Stimulated activated CD8-positive, alpha-beta memory T cell treated with anti-CD3 and anti-CD28 coated beads, Interleukin-15, amount 100 ng/mL, for 48 hours (primary cell): ENCODE measurements at regions not wholly inside any gene's neighbourhood (a gene's known extent, or its start where the extent isn't known, plus 50 kb on each side); places are given as distances from the start of the nearest gene placed in this dataset.
"Not testable (repeated sequence)": the region's sequence is repeated elsewhere in the genome, so short reads cannot be mapped to it uniquely, and the experiment has no call there.

ENCODE experiments used
- DNase-seq, 2 donors: peaks; one replicate each; pipeline ENCODE4 v3.0.0-alpha.2; 2020; ENCODE audit warnings: low read depth in 2 of 2

DNA sequence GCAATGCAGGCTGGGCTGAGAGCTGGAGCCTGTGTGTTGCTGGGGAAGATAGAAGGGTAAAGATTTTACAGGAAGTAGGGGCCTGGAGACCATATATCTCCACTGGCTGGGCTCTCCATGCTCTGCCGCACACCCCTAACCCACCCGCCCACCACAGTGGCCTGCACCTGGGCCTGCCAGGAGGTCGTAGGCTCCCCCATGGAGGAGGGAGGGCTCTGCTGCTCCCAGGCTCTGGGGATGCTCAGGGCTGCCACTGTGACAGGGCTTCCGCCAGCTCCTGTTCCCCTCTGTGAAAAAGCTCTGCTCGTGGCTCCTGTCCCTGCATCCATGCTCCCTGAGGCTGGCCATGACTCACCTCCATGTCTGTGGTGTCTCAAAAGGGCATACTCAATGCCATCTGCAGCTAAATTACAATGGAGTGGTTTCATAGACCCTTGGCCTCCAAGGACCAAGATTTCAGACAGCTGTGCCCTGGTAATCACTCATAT is 106.0 kb downstream of the CXCL12 start:
- no peak for DNase-seq

DNA sequence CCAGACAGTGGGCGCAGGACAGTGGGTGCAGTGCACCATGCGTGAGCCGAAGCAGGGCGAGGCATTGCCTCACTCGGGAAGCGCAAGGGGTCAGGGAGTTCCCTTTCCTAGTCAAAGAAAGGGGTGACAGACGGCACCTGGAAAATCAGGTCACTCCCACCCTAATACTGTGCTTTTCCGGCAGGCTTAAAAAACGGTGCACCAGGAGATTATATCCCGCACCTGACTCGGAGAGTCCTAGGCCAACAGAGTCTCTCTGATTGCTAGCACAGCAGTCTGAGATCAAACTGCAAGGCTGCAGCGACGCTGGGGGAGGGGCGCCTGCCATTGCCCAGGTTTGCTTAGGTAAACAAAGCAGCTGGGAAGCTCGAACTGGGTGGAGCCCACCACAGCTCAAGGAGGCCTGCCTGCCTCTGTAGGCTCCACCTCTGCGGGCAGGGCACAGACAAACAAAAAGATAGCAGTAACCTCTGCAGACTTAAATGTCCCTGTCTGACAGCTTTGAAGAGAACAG is 116.4 kb downstream of the CXCL12 start:
- DNase-seq: not testable (repeated sequence)

DNA sequence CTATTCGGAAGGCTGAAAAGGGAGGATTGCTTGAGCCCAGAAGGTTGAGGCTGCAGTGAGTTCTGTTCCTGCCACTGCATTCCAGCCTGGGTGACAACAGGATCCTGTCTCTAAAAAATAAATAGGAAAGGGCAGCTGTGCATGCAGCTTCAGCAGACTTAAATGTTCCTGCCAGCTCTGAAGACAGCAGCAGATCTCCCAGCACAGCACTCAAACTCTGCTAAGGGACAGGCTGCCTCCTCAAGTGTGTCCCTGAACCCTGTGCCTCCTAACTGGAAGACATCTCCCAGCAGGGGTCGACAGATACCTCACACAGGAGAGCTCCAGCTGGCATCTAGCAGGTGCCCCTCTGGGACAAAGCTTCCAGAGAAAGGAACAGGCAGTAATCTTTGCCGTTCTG is 117.9 kb downstream of the CXCL12 start:
- no peak for DNase-seq

DNA sequence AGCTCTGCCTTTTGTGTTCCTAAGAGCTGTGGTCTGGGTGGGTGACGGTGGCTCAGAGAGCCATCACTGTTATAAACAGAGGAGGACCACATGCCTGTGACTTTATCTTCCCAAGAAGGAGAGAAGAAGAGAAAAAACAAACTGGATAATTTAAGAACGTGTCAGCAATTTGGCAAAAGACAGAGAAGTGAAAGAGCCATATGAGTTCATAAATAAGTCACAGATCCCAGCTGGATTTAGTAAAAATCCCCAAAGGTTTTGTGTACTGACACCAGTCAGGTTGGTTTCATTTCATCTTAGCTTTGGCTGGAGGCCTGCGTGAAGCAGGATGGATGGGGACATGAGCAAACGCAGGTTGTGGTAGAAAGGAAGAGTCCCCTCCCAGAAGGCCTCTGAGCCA is 120.7 kb downstream of the CXCL12 start:
- DNase-seq: no peak

DNA sequence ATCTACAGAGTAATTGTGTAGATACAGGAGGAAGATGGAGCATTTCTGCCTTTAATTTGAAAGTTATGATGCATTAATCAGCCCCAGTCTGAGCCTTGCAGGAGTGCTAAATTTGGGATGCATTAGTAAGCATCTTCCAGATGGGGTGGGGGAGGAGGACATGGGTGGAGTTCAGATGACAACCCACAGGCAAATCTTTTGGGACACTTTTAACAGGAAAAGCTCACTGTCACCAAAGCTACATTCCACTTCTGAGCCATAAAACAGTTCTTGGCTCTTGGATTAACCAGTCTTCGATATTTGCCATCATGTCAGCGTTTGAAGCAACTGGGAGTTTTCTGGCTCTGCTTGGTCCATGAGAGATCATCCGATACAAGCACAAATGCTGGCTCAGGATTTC is 121.1 kb downstream of the CXCL12 start:
- DNase-seq: no peak

DNA sequence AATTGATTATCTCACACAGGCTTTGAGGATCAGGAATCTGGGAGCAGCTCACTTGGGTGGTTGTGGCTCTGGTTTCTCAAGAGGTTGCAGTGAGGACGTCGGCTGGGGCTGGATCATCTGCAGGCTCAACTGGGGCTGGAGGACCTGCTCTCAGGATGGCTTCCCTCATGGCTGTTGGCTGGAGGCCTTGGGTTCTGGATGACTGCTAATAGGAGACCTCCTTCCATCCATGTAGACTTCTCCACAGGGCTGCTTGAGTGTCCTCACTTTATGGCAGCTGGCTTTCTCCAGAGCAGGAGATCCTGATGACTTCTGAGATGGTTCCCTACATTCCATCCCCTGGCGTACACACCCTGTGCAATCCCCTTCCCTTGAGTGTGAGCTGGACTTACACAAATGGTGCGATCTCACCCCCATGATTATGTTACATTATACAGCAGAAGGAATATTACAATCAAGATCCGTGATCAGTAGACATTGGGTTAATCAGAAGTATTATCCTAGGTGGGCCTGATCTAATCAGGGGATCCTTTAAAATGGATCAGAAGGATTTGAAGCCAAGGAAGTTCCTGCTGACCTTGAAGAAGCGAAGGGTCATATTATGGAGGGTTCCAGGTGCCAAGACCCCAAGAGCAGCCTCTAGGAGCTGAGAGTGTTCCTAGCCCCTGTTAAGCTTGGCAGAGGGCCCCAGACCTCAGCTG is 122.2 kb downstream of the CXCL12 start:
- no peak for DNase-seq

DNA sequence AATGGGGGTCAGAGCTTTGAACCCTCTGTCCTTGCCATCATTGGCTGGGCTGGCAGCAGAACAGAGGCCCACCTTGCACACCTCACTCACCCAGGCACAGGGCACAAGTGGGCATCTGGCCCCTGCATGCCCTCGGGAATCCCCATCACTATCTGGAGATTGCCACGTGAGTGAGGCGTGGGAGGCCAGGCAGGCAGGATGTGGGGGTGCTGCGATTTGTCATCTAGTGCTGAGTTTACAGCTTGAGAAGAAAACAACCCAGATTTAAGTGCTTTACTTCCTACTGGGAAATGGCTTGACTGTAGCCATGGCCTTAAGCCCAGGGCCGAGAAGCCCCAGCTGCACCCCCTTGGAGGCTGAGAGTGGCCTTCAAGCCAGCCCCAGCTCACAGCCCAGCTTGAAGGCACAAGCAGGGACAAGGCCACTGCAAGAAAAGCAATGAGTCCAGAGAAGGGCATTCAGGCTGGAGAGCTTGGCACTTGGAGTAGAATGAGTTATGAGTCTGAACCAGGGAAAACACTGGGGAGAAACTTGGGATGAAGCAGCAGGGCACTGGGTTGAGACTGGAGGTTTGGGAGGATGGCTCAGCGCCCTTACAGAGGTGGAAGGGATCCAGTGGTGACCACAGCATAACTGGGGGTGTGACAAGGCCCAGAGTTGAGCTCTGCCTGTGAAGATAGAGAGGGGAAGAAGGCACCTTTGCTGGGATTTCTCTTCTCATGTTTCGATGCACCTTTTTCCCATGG is 123.0 kb downstream of the CXCL12 start:
- DNase-seq: no peak

DNA sequence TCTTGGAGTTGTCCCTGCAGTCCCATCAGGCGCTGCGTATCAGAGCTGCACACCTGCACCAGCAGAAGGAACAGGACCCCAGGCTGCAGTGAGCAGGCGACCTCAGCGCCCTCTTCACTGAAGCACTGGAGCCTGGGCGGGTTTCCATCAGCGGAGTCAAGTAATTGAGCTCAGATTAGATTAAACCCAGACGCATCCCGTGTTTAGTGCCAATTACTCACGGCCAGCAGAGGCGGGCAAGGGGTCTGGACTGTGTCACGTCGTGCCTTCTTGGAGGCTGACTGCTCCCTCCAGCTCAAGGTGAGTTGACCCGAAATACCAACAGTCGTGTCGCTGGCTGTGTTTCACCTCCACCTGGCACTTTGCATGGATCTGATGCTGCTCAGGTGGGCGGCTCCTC is 123.6 kb downstream of the CXCL12 start:
- no peak for DNase-seq

DNA sequence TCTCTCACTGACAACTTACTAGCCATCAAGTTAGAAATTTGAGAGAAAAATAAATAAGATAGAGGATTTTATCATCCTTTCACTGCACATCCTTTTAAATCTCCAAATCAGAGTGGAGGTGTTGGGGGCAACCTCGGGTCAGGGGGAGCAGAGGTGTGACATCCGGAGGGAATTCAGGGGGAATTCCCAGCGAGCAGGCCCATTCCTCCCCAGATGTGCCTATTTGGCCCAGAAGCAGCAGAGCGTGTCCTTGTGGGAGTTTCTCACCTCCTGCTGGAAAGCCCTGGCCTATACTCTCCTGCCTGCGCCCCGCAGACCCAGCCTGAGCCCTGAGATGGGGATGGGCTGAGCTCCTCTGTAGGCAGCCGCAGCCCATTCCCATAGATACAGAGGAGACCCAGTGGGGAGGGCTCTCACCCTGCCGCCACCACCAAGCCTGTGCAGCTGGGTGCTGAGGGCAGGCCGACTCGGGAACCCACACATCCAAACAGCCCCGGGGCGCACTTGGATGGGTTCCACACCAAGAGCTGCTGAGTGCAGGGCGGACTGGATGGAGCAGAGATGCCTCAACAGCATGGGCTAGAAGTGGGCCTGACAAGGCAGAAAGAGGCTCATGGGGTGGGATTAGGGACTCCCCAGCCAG is 124.5 kb downstream of the CXCL12 start:
- DNase-seq: no peak

DNA sequence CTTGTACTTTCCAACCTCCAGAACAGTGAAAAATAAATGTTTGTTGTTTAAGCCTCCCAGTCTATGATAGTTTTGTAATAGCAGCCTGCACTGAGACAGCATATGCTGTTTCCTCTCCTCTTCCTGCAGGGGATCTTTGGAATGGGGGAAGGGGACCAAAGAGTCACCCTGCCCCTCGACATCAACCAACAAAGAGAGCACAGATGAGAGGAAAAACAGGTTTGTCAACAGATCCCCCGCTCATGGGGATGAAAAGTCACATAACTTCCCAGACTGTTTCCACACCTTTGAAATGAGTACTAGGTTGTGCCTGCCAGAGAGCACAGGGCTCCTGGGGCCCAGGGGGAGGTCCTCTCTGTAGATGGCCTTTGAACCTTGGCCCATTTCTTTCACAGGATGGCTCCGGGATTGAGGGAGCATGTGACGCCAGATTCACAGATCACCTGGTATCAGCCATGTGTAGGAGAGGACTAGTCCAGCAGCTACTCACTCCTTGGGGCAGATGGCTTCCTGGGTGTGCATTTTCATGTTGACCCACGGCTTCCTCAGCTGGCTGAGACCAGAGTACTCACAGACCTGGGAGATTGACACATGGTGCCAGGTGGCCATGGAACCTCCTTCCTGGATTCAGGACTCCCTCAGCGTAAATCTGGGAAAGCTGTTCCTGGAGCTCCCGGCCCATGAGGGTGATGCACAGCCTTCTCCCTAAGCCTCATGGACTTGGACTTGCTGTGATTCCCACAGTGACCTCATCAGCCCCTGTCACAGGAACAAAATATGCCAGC is 125.6 kb downstream of the CXCL12 start:
- DNase-seq: no peak

DNA sequence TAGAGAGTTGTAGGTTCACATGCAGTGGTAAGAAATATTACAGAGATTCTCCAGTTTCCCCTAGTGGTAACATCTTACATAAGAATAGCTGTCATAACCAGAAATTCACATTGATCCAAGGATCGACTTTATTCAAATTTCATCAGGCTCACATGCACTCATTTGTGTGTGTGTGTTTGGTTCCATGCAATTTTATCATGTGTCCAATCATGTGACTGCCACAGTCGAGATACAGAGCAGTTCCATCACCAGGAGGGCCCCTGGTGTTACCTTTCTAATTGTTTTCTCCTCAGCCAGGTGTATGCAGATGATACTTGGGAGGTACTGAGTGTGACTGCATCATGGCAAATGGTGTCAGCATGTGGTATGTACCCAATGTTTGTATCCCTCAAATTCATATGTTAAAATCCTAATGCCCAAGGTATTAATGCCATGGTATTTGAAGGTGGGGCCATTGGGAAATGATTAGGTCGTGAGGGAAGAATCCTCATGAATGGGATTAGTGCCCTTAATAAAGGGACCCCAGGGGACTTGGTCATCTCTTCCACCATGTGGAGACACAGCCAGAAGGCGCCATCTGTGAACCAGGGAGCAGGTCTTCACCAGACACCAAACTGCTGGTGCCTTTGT is 126.3 kb downstream of the CXCL12 start:
- no peak for DNase-seq

DNA sequence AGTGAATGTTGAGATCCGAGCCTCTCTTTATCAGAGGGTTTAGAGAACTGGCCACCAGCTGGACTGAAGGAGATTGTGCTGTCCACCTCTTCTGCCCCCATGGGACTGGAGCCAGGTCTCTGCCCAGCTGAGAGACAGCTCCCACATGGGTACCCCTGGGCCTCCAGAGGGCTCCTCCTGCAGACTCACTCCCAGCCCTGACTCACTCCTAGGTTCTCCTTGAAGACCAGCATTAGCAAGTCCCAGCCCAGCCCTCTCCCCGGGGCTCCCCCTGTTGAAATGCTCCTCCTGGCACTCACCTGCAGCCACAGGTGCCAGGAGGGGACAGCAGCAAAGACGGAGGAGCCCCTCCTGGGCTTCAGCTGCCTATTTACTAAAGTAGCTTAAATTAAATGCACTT is 126.9 kb downstream of the CXCL12 start:
- no peak for DNase-seq

DNA sequence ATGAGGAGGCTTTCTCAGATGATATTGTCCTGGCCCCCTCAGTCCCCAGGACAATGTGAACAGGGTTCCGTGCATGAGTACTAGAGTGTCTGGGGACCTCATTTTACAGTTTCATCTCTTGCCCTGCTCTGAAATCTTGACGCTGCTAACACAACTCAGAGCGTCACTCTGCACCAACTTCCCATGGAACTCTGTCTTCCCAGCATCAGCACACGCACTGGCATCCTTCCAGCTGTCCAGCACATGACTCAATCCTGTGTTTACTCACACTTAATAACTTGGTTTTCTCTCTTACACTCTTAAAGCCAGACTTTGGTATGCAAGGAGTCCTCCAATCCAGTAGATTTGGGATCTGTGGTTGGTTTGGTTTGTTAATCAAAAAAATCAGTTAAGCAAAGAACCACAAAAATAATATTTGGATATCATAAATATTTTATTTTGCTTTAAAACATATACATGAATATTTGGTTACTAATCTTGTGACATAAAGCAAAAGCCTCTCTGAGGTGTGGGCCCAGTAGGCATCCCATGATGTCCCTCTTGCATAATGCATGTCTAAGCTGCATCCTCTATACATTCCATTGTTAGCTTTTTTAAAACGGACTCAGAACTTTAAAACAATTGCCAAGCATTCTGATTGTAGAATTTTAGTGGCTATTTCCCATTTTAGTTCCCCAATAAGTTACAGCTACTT is 131.0 kb downstream of the CXCL12 start:
- no peak for DNase-seq

DNA sequence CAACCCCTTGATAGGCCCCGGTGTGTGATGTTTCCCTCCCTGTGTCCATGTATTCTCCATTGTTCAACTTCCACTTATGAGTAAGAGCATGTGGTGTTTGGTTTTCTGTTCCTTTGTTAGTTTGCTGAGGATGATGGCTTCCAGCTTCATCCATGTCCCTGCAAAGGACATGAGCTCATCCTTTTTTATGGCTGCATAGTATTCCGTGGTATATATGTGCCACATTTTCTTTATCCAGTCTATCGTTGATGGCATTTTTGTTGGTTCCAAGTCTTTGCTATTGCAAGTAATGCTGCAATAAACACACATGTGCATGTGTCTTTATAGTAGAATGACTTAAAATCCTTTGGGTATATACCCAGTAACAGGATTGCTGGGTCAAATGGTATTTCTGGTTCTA is 132.3 kb downstream of the CXCL12 start:
- not testable (repeated sequence) for DNase-seq

DNA sequence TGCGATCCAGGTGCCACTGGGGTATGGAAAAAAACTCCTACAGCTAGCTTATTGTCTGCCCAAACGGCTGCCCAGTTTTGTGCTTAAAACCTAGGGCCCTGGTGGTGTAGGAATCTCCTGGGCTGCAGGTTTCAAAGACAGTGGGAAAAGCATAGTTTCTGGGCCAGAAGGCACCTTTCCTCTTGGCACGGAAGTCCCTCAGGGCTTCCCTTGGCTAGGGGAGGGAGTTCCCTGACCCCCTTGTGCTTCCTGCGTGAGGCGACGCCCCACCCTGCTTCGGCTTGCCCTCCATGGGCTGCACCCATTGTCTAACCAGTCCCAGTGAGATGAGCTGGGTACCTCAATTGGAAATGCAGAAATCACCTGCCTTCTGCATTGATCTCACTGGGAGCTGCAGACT is 135.0 kb downstream of the CXCL12 start:
- not testable (repeated sequence) for DNase-seq

DNA sequence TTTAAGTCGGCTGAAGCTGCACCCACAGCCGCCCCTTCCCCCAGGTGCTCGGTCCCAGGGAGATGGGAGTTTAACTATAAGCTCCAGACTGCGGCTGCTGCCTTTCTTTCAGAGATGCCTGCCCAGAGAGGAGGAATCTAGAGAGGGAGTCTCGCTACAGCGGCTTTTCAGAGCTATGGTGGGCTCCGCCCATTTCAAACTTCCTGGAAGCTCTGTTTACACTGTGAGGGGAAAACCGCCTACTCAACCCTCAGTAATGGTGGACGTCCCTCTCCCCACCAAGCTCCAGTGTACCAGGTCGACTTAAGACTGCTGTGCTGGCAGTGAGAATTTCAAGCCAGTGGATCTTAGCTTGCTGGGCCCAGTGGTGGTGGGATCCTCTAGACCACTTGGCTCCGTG is 135.4 kb downstream of the CXCL12 start:
- DNase-seq: no peak

DNA sequence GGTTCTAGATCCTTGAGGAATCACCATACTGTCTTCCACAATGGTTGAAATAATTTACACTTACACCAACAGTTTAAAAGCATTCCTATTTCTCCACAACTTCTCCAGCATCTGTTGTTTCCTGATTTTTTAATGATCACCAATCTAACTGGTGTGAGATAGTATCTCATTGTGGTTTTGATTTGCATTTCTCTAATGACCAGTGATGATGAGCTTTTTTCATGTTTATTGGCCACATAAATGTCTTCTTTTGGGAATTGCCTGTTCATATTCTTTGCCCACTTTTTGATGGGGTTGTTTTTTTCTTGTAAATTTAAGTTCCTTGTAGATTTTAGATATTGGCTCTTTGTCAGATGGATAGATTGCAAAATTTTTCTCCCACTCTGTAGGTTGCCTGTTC is 138.2 kb downstream of the CXCL12 start:
- not testable (repeated sequence) for DNase-seq

DNA sequence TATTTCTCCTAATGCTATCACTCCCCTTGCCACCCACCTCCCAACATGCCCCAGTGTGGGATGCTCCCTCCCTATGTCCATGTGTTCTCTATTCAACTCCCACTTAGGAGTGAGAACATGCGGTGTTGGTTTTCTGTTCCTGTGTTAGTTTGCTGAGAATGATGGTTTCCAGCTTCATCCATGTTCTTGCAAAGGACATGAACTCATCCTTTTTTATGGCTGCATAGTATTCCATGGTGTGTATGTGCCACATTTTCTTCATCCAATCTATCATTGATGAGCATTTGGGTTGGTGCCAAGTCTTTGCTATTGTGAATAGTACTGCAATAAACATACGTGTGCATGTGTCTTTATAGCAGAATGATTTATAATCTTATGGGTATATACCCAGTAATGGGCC is 138.6 kb downstream of the CXCL12 start:
- not testable (repeated sequence) for DNase-seq

DNA sequence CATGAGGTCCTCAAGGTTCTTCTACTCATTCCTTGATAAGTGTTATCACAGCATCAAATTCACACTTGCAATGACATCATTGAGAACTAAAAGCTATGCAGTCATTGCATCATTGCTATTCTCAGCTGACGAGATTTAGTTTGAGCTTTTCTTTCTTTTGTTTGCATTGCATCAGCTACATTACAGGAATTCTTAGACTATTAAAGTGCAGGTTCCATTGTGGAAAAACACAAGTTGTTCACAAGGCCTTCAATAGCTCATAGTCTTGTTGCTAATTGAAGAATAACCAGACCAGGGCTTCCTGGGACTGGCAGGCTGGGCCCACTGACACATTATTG is 139.3 kb downstream of the CXCL12 start:
- DNase-seq: no peak

DNA sequence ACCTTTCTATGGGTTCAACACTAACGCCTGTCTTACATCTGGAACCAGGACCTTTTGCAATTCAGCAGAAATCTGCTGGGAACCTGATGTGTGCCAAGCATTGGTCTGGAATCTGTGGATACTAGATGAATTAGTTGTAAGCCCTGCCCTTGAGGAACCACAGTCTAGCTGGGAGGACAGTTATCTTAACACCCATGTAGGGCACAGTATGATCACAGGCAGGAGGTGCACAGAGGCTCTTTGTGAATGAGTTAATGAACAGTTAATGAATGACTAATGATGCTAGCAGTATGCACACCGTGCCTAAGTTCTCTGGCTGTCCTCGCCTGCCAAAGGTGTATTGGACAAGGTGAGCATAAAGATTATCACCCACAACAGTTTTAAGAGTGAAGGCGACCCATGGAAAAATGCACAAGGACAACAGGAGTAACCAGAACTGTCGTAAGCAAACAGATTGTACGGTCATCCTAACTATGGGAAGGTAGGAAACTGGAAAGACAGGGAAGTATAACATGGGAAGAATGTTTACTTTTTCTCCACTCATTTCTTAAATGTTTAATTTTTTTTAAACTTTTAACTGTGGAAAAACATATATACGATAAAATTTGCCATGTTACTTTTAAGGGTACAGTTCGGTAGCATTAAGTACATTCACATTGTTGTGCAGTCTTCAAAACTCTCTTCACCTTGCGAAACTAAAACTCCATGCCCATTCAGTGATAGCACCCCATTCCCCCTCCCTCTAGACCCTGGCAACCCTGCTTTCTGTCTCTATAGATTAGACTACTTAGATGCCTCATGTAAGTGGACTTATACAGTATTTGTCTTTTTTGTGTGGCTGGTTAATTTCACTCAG is 139.9 kb downstream of the CXCL12 start:
- no peak for DNase-seq
